AG09309 (cell line): ENCODE measurements at regions not wholly inside any gene's neighbourhood (a gene's known extent, or its start where the extent isn't known, plus 50 kb on each side); places are given as distances from the start of the nearest gene placed in this dataset.
"Not testable (repeated sequence)": the region's sequence is repeated elsewhere in the genome, so short reads cannot be mapped to it uniquely, and the experiment has no call there.

Experiments
- DNase-seq: peaks from one replicate; pipeline ENCODE4 v3.0.0-alpha.2; 2010; ENCODE audit warnings: low read depth
- H3K4me3 ChIP-seq: 2 replicates; pipeline ENCODE4 v1.5.1; 2011; ENCODE audit warnings: mild to moderate bottlenecking, low read depth, low read length, moderate library complexity; ENCODE audit not compliant: control insufficient read depth
- TF ChIP-seq, protein P1 (sequence below): IDR thresholded peaks from 2 replicates; pipeline ENCODE4 v1.5.1; 2011; ENCODE audit warnings: mild to moderate bottlenecking, low read depth, low read length, inconsistent platforms; ENCODE audit not compliant: insufficient read depth, control insufficient read depth; ENCODE audit errors: missing control alignments

DNA sequence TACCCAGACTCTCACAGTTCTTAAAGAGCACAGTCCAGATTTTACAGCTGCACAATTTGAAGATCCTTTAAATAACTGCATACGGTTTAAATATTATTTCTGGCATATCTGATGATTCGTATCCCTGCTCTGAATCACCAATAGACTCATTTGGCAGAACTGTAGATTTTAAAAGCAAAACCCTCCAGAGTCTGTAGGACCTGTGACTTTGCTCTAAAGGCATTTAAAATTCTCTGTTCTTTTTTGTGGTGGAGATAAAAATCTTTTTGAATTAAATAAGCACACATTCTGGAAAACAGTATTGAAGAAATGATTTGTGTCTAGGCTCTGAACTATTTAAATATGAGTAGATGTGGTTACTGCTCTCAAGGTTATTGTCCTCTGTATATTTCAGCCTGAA, 246.2 kb upstream of the PITX2 start:
- TF ChIP-seq, protein P1, sequence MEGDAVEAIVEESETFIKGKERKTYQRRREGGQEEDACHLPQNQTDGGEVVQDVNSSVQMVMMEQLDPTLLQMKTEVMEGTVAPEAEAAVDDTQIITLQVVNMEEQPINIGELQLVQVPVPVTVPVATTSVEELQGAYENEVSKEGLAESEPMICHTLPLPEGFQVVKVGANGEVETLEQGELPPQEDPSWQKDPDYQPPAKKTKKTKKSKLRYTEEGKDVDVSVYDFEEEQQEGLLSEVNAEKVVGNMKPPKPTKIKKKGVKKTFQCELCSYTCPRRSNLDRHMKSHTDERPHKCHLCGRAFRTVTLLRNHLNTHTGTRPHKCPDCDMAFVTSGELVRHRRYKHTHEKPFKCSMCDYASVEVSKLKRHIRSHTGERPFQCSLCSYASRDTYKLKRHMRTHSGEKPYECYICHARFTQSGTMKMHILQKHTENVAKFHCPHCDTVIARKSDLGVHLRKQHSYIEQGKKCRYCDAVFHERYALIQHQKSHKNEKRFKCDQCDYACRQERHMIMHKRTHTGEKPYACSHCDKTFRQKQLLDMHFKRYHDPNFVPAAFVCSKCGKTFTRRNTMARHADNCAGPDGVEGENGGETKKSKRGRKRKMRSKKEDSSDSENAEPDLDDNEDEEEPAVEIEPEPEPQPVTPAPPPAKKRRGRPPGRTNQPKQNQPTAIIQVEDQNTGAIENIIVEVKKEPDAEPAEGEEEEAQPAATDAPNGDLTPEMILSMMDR, result no peak
- H3K4me3 ChIP-seq, result no peak overlapping the region
- DNase-seq, result peak; percentile 67

DNA sequence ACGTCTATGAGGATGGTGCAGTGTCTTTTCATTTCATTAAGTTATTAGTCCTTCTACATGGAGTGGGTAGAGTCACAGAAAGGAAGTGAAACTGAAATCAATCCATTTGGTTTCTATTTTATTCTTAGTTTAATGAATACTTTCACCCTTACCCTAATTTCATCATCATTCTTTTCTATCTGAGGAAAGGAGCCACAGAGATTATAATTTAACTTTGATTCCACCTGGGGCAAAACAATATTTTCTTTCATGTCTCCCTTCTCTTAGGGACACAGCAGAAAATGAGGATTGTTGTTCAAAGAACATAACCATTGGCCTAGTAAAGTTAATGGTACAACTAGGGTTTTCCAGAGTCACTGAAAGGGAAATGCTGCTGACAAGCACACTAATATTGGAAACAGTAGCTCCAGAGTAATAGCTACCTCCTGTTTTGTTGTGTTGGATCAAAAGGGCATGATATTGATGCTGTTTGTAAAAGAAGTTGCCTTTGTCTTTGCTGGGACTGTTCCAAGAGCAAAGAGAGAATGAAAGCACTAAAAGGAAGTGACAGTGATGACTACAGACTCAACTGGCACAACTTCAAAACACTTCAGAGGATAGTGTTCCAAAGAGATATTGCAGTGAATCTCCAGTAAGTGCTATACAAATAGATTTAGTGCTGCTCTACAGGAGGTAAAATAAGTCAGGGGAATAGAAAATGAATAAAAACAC, 247.1 kb upstream of the PITX2 start:
- TF ChIP-seq, protein P1, result no peak
- DNase-seq, result no peak
- no peak overlapping the region for H3K4me3 ChIP-seq

DNA sequence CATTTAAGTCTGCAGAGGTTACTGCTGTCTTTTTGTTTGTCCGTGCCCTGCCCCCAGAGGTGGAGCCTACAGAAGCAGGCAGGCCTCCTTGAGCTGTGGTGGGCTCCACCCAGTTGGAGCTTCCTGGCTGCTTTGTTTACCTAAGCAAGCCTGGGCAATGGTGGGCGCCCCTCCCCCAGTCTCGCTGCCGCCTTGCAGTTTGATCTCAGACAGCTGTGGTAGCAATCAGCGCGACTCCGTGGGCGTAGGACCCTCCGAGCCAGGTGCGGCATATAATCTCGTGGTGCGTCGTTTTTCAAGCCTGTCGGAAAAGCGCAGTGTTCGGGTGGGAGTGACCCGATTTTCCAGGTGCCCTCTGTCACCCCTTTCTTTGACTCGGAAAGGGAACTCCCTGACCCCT, 253.3 kb upstream of the PITX2 start:
- H3K4me3 ChIP-seq, DNase-seq: not testable (repeated sequence)

DNA sequence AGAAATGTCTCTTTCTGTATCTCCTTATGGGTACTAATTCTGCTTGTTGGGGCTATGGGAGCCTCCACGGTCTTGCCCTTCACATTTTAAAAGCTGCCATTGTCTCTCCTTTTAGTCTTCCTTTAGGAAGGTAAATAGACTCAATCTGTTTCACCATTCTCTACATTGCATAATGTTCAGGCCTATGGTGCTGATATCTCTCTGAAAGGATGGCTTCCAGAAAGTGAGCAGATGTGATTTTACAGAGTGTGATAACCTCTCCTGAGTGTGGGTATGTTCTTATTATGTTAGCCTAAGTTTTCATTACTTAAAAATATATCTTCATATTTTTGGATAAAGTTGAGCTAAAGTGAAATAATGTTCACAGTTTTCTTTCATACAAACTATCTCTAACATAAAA, 254.0 kb upstream of the PITX2 start:
- no peak for DNase-seq
- no peak overlapping the region for H3K4me3 ChIP-seq
- TF ChIP-seq, protein P1, result no peak

DNA sequence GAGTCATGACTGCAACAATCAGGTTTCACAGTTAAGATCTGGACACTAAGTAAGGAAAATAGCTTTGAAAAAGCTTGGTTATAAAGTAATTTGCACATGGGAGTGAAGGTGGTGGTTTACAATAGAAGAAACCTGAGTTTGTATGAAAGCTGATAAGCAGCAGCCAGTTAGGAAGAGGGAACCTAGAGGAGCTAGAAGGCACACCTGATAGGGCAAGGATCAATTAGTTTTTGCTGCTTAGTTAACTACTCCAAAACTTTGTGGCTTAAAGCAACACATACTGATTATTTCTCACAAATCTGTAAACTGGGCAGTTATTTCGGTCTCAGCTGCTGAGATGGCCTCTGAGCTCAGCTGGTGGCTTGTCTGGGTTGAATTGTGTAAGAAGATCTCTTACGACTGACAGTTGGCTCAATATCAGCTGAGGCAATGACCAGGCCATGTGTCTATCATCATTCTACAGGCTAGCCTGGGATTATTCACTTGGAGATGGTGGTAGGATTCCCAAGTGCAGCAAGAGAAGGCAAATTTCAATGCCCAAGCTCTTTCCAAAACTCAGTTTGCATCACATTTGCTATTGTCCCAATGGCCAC, 255.0 kb upstream of the PITX2 start:
- TF ChIP-seq, protein P1, result no peak
- DNase-seq, result no peak
- no peak overlapping the region for H3K4me3 ChIP-seq

DNA sequence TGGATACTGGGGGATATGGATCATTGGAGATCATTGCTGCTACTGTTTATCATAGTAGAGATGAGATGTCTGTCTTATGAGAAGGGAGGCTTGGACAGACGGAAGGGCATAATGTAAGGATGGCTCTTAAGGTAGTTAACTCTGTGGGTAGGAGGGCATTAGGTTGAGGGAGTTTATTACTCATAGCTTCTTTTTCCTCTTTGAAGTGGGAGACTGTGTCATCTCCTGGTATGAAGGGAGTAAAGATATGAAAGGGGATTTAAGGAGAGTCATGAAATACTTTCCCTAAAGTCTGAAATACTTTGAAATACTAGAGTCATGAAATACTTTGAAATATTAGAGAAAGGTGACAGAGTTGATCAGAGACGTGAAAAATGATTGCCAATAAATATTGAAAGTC, 255.5 kb upstream of the PITX2 start:
- no peak overlapping the region for H3K4me3 ChIP-seq
- no peak for DNase-seq
- TF ChIP-seq, protein P1, result no peak

DNA sequence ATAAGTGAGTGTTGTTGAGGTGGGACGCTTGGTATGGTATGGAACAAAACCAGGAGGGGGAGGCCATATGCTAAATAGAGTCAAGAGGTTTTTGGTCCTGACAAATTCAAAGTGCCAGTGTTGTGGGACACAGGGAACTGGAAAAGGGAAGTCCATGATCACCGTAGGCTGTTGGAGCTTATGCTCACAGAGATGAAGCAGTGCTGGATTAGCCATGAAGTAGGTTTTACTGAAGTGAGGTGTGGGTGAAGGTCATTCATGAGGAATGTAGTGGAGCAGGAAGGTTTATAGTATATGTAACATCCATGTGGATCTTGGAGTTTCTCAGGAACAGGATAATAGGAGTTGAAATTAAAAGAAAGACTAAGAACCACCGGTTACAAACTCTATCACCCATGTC, 256.1 kb upstream of the PITX2 start:
- TF ChIP-seq, protein P1, result no peak
- H3K4me3 ChIP-seq, result no peak overlapping the region
- no peak for DNase-seq
